Esophagus muscularis mucosa (tissue), 4 donors: ENCODE measurements at regions not wholly inside any gene's neighbourhood (a gene's known extent, or its start where the extent isn't known, plus 50 kb on each side); places are given as distances from the start of the nearest gene placed in this dataset.

Source experiments
- CTCF ChIP-seq, 3 experiments: fragments of 200-600 bp in 2 of 3; fragments of 450-650 bp in 1 of 3; sonication (generic) in 2 of 3; IDR thresholded peaks; one replicate each; pipeline ENCODE4 v1.5.1; 2017 to 2019; ENCODE audit warnings: antibody characterized with exemption in 3 of 3, mild to moderate bottlenecking in 2 of 3, moderate library complexity in 1 of 3
- EP300 ChIP-seq: sonication (generic); formaldehyde crosslinking; IDR thresholded peaks from one replicate; pipeline ENCODE4 v1.6.1; 2017; ENCODE audit warnings: antibody characterized with exemption
- POLR2A ChIP-seq: fragments of 450-650 bp; IDR thresholded peaks from one replicate; pipeline ENCODE4 v1.6.1; 2017; ENCODE audit warnings: antibody characterized with exemption, moderate library complexity, mild to moderate bottlenecking, low read depth
- POLR2AphosphoS5 ChIP-seq, 2 donors: sonication (generic); formaldehyde crosslinking; IDR thresholded peaks; one replicate each; pipeline ENCODE4 v1.6.1; 2017; ENCODE audit warnings: antibody characterized with exemption in 2 of 2

- TF ChIP-seq CTCF (IDR thresholded peaks at IDR 0.05) = no peak
- no peak for TF ChIP-seq POLR2A
- no peak for TF ChIP-seq POLR2AphosphoS5 (IDR thresholded peaks at IDR 0.05)
- no peak for TF ChIP-seq EP300
Measured at GRCh38 chr2:155917380-155917779, 415.1 kb downstream of the NR4A2 start.
